ENCODE measurements at regions not wholly inside any gene's neighbourhood (a gene's known extent, or its start where the extent isn't known, plus 50 kb on each side); places are given as distances from the start of the nearest gene placed in this dataset.

DNA sequence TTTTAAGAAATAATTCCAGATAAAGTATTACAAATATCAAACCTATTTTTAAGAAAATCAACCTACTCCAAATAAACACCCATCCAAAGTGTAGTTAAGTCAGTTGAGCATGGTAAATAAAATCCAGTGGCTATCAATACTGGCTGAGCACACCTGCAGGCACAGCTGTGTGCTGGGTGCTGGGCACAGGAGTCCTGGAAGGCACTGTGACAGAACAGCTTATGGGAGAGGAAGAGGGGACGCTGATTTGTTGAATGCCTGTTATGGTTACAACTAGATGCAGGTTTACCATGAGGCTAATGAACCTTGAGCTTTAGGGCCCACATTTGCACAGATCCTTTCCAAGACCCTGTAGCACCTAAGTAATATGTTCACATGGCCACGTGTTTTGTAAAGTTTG is 202.7 kb downstream of the MTX2 start:
- DNase-seq, result no peak

DNA sequence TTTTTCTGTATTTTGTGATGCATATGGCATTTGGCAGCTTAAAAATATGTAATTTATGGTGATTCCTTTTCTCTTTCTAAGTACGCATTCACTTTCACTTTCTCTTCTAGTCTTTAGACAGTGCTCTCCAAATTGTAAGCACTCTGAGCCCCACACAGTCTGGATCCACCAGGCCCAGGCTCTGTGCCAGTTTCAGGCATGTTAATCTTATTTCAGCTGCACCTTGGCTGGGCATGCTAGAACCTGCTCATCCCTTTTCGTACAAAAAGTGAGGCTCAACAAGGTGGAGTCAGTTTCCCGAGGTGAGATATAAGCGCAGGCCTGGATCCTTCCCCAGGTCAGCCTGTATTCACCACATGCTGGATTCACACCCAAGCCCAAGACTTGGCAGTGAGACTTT is 203.9 kb downstream of the MTX2 start:
- peak; percentile 3 for DNase-seq

GRCh38 chr2:176473851-176474250 is 204.6 kb downstream of the MTX2 start:
- DNase-seq, result no peak

DNA sequence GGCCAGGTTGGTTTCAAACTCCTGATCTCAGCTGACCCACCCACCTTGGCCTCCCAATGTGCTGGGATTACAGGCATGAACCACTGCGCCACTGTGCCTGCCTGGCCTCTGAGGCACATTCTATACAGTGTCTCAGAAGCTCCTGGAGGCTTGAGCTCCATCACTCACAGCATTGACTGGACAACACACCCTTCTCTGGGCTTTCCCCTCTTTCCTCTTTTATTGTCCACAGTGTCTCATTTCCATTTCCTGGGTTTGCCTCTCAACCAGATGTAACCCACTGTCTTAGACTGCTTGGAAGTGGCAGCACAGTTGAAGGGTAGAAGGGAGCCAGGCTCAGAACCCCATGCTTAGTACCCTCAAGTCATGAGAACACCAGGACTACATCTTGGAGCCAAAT is 208.1 kb downstream of the MTX2 start:
- DNase-seq, result no peak

DNA sequence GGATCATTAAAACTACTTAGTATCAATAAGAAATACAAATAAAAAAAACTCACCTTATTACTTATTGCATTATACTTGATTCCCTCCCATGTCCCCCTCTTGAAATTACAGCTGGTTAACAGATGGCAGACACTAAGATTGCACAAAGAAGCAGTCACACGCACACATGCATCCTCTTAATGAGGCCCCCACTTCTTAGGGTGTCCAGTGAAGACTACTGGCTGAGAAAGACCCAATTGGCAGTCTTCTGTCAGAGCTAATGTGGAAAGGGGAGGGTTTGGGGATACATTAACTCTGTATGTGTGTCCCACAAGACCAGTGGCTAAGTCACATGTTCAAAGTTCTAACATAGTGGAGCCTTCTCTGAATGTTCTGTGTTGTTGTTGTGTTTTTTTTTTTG is 210.7 kb downstream of the MTX2 start:
- no peak for DNase-seq

GRCh38 chr2:176482107-176482506 is 212.9 kb downstream of the MTX2 start:
- DNase-seq, result no peak

DNA sequence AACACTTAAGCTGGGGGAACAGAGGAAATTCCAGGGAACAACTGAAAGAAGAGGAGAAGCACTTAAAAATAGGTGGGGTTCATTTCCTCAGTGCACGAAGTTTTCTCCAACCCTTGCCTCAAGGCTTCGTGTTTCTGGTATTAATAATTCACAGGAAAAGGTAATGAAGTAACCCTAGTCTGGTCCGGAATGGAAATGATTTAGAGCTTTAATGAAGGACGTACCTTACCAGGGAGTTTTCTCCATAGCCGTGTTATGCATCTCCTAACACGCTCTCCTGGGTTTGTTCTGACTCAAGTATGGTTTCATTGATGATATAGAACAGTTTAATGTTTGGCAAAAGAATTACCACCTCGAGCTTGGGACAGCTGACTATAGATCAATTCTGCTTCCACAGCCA is 214.2 kb downstream of the MTX2 start:
- no peak for DNase-seq

DNA sequence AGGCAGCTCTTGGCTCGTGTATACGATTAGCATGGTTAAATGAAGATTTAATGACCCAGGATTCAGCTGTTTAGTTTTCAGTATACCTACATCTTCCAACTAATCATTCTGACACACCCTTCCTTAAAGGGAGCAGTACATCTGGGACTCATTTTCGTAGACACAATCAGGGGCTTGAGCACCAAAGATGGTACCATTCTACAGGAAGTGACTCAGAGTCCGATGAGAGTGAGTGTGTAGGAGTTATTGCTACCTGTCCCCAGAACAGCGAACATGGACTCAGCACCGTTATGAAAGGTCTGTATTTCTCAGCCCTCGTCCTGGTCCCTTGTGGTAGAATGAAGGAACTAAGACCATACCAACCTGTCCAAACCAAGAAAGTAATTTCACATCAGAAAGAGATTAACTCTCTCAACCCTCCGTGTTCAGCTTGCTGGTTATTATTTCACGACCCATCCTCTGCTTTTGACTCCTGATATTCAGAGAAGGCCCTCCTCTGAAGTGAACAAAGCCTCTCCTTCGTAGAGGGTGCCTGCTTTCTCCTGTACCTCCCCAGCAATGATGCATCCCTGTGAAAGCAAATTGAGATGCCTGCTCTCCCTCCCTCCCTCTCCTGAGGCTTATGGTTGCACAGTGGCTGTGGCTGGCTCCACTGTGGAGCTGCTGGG is 214.8 kb downstream of the MTX2 start:
- DNase-seq, result no peak

DNA sequence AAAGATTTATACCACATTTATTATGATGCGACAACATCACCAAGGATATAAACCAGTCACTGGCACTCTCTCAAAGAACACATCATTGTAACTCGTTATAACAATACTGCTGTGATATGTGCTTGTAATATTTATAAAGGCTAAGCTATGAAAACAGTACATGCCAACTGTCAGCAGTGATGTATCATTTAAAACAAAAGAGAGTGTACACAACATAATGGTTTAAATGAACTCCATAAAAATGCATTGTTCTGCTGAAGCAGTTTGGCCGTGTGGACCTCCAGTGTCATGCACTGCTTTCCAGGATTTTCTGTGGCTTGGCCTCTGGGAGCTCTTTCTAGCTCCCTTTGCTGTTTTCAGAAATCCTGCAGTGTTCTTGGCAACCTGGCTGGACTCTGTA is 215.6 kb downstream of the MTX2 start:
- no peak for DNase-seq

- no peak for DNase-seq
Observed at GRCh38 chr2:176488431-176488830, 219.2 kb downstream of the MTX2 start.

GRCh38 chr2:176490061-176490861 is 221.0 kb downstream of the MTX2 start:
- DNase-seq, result no peak

- DNase-seq, result peak; percentile 38
Observed at GRCh38 chr2:176491172-176491904, 222.1 kb downstream of the MTX2 start.

GRCh38 chr2:176492583-176492982 is 223.3 kb downstream of the MTX2 start:
- no peak for DNase-seq

GRCh38 chr2:176493226-176493825 is 224.1 kb downstream of the MTX2 start:
- no peak for DNase-seq

DNA sequence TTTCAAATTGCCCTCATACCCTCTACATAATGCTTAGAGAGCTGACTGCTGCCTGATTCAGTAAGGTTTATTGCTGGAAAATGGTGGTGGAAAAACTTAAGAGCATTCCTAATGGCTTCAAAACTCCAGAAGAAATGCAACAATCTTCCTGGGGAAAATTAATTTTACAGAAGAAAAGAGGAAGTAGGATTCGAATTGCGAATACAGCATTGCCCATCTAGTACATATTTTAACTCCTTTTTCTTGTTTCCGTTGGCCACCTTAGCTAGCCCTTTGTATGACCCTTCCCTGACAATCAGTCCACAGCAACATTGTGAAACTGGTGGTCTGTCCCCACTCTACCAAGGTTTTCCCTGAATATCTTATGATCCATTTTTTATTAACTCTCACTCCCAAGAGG is 224.7 kb downstream of the MTX2 start:
- DNase-seq, result no peak

GRCh38 chr2:176494949-176495353 is 225.7 kb downstream of the MTX2 start:
- DNase-seq, result no peak

DNA sequence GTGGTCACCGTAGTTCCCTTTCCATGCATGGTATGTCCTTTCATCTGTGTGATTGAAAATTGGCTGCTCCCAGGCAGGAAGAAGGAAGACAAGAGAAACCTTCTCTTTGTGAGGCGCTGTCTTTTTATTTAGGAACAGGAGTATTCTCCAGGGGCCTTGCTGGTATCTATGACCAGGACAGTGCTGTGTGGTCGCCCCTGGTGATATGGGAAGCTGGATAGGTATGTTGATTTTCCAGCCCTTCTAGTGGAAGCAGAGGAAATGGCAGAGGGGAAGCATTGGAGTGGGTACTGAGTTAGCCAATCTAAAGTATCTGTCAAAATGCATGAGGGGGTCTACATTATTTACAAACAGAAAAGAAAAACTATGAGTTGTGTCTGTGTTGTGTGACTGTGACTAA is 226.6 kb downstream of the MTX2 start:
- no peak for DNase-seq

- DNase-seq, result no peak
Observed at GRCh38 chr2:176496761-176497160, 227.5 kb downstream of the MTX2 start.

- no peak for DNase-seq
Observed at GRCh38 chr2:176500901-176501300, 231.7 kb downstream of the MTX2 start.

DNA sequence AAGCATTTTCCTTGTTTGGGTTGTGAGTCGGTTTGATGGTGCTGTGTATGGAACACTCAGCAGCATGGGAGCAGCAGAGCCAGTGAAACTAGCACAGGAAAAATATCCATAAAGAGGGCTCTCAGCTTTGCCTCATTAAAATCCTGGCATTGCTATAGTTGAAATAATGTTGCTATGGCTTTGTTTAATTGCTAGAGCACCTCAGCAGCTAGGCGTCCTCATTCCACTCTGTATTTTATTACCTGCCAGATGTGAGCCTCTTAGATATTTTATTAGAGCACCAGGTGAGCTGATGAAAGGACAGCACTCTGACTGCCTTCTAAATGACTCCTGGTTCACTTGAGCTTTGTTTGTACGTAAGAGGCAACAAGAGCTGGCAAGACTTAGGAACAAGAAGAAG is 232.4 kb downstream of the MTX2 start:
- DNase-seq, result no peak

- no peak for DNase-seq
Observed at GRCh38 chr2:176502619-176503018, 233.4 kb downstream of the MTX2 start.

DNA sequence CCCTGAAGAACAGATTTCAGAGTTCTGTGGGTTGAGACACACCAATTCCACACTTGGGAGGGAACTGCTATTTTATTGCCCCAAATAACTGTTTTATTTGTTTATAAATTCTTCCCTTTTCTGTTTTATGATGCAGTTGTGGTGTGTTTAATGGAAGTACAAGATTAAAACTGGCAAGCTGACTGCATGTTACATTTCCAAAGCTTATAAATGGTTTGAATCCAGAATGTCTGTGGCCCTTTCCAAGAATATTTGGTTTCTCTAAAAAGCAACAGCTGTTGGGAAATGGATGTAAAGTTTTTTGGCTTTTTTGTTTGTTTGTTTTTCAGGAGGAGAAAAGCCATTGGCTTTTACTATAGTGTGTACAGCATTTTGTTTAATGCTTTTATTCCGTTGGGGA is 234.5 kb downstream of the MTX2 start:
- DNase-seq, result no peak

DNA sequence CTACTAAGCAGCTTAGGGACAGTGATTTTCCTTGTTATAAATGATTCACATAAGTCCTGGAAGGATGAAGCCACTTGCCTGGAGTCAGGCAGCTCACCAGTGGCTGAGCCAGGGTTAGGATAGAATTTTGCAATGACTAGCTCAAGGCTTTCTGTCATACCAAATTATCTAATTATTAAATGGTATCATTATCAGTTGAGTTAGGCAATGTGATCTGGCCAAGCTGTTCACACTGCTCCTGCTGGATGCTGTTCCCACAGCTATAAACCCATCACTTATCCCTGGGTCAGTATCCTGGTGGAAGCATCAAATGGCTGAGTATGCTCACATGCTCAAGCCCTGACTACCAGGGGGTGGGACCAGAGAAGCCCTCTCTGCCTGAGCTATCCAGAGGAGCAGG is 235.2 kb downstream of the MTX2 start:
- DNase-seq, result no peak

GRCh38 chr2:176507786-176508185 is 238.5 kb downstream of the MTX2 start:
- DNase-seq, result no peak
